ENCODE measurements at regions not wholly inside any gene's neighbourhood (a gene's known extent, or its start where the extent isn't known, plus 50 kb on each side); places are given as distances from the start of the nearest gene placed in this dataset.

DNA sequence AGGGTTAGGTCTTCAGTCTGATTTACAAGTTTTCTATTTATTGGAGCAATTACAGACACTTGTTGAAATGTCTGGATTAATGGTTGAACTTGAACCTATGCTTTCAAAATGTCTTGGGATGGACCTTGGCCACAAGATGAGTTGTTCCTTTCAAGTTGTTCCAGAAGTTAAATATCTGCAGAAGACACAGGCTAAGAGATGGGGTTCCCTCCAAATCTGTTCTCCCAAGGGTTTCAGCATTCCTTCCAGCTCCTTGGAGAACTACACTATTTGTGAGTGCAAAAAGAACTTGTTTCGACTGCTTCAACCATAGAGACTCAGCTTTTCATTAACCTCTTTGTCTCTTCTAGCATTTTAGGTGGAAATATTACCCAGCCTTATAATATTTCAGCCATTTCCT is 189.0 kb upstream of the BLID start:
- Histone ChIP-seq H3K9me3 (ENCODE audit: control extremely low read depth in 1 of 5, control insufficient read depth in 4 of 5, insufficient read depth in 2 of 5, low read depth in 1 of 5, low read length in 4 of 5) (no peaks in the 10 kb centered on the region), H3K4me3 (ENCODE audit: control insufficient read depth in 1 of 7, extremely low read depth in 1 of 7, insufficient read depth in 4 of 7, low read depth in 2 of 7, low read length in 6 of 7) (no peak overlapping the region), H3K36me3 (ENCODE audit: control insufficient read depth in 4 of 4, insufficient read depth in 4 of 4, low read length in 3 of 4) (no peaks in the 10 kb centered on the region), H3K27me3 (replicated peaks in 2 of 5; ENCODE audit: control insufficient read depth in 4 of 5, insufficient read depth in 5 of 5, low read length in 4 of 5) (no peaks in the 10 kb centered on the region), H3K4me1 (ENCODE audit: control extremely low read depth in 1 of 4, control insufficient read depth in 4 of 4, insufficient read depth in 4 of 4, low read length in 3 of 4) (peaks cover 0 to 7% (median 0%) of the 10 kb centered on the region in 4 experiments), H3K27ac (ENCODE audit: insufficient read depth in 1 of 2, low read depth in 1 of 2, low read length in 2 of 2, poor library complexity in 1 of 2, severe bottlenecking in 2 of 2) (no peak overlapping the region)
- POLR2A ChIA-PET = no interaction called here
- 100% methylated on average over 1 of the region's 1 CpG for WGBS (ENCODE audit: insufficient coverage)
- no peak for DNase-seq
- CTCF ChIA-PET = interaction anchor here (1.0 kb wide), 1 partner anchor 12 kb away, joined by 3 read pairs; no protein-coding TSS in a partner anchor

GRCh38 chr11:122304306-122304705 is 188.3 kb upstream of the BLID start:
- no peaks in the 10 kb centered on the region for H3K36me3 ChIP-seq (ENCODE audit: control insufficient read depth in 4 of 4, insufficient read depth in 4 of 4, low read length in 3 of 4)
- H3K4me1 ChIP-seq (ENCODE audit: control extremely low read depth in 1 of 4, control insufficient read depth in 4 of 4, insufficient read depth in 4 of 4, low read length in 3 of 4) = peaks cover 0 to 7% (median 0%) of the 10 kb centered on the region in 4 experiments
- no peaks in the 10 kb centered on the region for H3K27me3 ChIP-seq (replicated peaks in 2 of 5; ENCODE audit: control insufficient read depth in 4 of 5, insufficient read depth in 5 of 5, low read length in 4 of 5)
- H3K27ac ChIP-seq (ENCODE audit: insufficient read depth in 1 of 2, low read depth in 1 of 2, low read length in 2 of 2, poor library complexity in 1 of 2, severe bottlenecking in 2 of 2) = no peak overlapping the region
- CTCF ChIA-PET = no interaction called here
- DNase-seq = peak; percentile 3 to 54 (median 29)
- H3K4me3 ChIP-seq (ENCODE audit: control insufficient read depth in 1 of 7, extremely low read depth in 1 of 7, insufficient read depth in 4 of 7, low read depth in 2 of 7, low read length in 6 of 7) = no peak overlapping the region
- POLR2A ChIA-PET = no interaction called here
- H3K9me3 ChIP-seq (ENCODE audit: control extremely low read depth in 1 of 5, control insufficient read depth in 4 of 5, insufficient read depth in 2 of 5, low read depth in 1 of 5, low read length in 4 of 5) = peaks cover 0 to 2% (median 0%) of the 10 kb centered on the region in 5 experiments
- WGBS (ENCODE audit: insufficient coverage) = 0% methylated on average over 1 of the region's 2 CpGs

DNA sequence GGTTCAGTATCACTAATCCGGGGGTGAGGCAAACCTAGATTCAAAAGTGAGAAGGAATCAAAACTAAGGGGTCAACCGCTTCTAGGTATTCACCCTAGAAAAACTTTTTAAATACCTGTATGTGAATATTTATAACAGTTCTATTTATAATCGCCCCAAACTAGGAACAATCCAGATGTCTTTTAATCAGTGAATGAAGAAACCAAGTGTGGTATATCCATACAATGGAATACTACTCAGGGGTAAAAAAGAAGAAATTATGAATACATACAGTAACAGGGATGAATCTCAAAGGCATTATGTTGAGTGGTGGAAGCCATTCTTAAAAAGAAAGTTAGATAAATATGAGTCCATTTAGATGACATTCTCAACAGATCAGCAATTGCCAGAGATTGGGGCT is 178.0 kb upstream of the BLID start:
- POLR2A ChIA-PET = no interaction called here
- WGBS (ENCODE audit: insufficient coverage) = no CpG with 5 or more reads among the region's 3 CpGs
- Histone ChIP-seq H3K4me3 (ENCODE audit: control insufficient read depth in 1 of 7, extremely low read depth in 1 of 7, insufficient read depth in 4 of 7, low read depth in 2 of 7, low read length in 6 of 7) (no peak overlapping the region), H3K36me3 (ENCODE audit: control insufficient read depth in 4 of 4, insufficient read depth in 4 of 4, low read length in 3 of 4) (no peaks in the 10 kb centered on the region), H3K27ac (ENCODE audit: insufficient read depth in 1 of 2, low read depth in 1 of 2, low read length in 2 of 2, poor library complexity in 1 of 2, severe bottlenecking in 2 of 2) (no peak overlapping the region), H3K9me3 (ENCODE audit: control extremely low read depth in 1 of 5, control insufficient read depth in 4 of 5, insufficient read depth in 2 of 5, low read depth in 1 of 5, low read length in 4 of 5) (peaks cover 0 to 26% (median 6%) of the 10 kb centered on the region in 5 experiments), H3K27me3 (replicated peaks in 2 of 5; ENCODE audit: control insufficient read depth in 4 of 5, insufficient read depth in 5 of 5, low read length in 4 of 5) (no peaks in the 10 kb centered on the region), H3K4me1 (ENCODE audit: control extremely low read depth in 1 of 4, control insufficient read depth in 4 of 4, insufficient read depth in 4 of 4, low read length in 3 of 4) (no peaks in the 10 kb centered on the region)
- CTCF ChIA-PET = interaction anchor here (1.1 to 1.3 kb wide), 2 partner anchors 19 to 212 kb away, joined by 3 to 4 read pairs; no protein-coding TSS in a partner anchor
- DNase-seq = no peak

DNA sequence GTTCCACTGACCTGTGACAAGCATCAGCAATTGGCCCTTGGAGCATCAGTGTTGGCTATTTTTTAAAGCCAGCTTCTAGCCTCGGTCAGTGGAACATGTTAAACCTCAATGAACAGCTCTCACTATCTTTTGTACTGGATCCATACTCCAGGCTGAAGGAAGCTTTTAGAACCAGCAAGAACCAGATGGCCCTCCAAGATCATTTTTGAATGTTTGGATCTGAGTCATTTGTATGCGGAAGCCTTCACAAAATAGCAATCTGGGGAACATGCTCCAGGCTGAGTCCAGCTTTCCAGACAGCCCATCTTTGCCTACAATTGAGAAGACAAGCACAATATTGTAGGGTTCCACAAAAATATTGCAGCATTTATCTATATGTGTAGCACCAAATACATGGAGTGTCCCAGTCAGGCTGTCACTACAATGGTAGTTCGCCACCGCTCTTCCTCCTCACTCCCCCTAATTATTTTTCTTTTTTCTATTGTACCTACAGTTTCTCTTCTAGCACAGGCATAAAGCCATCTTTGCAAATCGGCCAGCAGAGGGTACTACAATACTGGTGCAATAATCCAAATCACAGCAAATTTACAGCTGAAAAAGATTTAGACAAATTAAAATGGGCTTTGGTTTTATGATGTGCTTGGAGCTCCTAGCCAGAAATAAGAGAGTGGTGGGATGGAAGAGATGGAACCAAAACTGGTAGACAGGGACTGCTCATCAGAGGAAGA is 177.4 kb upstream of the BLID start:
- CTCF ChIA-PET = interaction anchor here (1.1 to 1.6 kb wide), 3 partner anchors 10 to 212 kb away, joined by 3 to 7 read pairs (median 4); no protein-coding TSS in a partner anchor

DNA sequence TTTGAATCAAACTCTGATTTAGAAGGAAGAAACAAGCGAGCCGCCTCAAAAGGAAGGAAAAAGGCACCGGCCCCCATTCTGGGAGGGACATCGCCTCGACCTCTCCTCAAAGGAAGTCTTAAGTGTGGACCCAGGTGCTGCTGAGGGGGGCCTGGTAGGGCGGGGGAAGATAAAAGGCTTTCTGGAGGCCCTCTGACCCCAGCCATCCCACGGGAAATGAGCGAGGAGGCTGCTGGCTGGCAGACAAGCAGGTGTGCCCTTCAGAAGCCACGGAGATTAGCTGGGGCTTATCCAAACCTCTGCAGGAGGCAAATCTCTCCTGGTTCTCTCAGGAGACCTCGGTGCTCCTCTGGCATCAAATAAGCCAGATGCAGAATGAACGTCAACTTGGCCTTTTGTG is 171.4 kb upstream of the BLID start:
- Histone ChIP-seq H3K4me1 (ENCODE audit: control extremely low read depth in 1 of 4, control insufficient read depth in 4 of 4, insufficient read depth in 4 of 4, low read length in 3 of 4) (no peaks in the 10 kb centered on the region), H3K4me3 (ENCODE audit: control insufficient read depth in 1 of 7, extremely low read depth in 1 of 7, insufficient read depth in 4 of 7, low read depth in 2 of 7, low read length in 6 of 7) (no peak overlapping the region), H3K36me3 (ENCODE audit: control insufficient read depth in 4 of 4, insufficient read depth in 4 of 4, low read length in 3 of 4) (no peaks in the 10 kb centered on the region), H3K9me3 (ENCODE audit: control extremely low read depth in 1 of 5, control insufficient read depth in 4 of 5, insufficient read depth in 2 of 5, low read depth in 1 of 5, low read length in 4 of 5) (no peaks in the 10 kb centered on the region), H3K27ac (ENCODE audit: insufficient read depth in 1 of 2, low read depth in 1 of 2, low read length in 2 of 2, poor library complexity in 1 of 2, severe bottlenecking in 2 of 2) (no peak overlapping the region), H3K27me3 (replicated peaks in 2 of 5; ENCODE audit: control insufficient read depth in 4 of 5, insufficient read depth in 5 of 5, low read length in 4 of 5) (no peaks in the 10 kb centered on the region)
- POLR2A ChIA-PET = no interaction called here
- DNase-seq = no peak
- 82% methylated on average over 8 of the region's 11 CpGs for WGBS (ENCODE audit: insufficient coverage)
- CTCF ChIA-PET = no interaction called here

More for the DNA sequence above, 177.4 kb upstream of the BLID start:
- DNase-seq = peak; percentile 5 to 26 (median 15)
- POLR2A ChIA-PET = no interaction called here
- Histone ChIP-seq H3K4me1 (ENCODE audit: control extremely low read depth in 1 of 4, control insufficient read depth in 4 of 4, insufficient read depth in 4 of 4, low read length in 3 of 4) (no peaks in the 10 kb centered on the region), H3K4me3 (ENCODE audit: control insufficient read depth in 1 of 7, extremely low read depth in 1 of 7, insufficient read depth in 4 of 7, low read depth in 2 of 7, low read length in 6 of 7) (no peak overlapping the region), H3K27me3 (replicated peaks in 2 of 5; ENCODE audit: control insufficient read depth in 4 of 5, insufficient read depth in 5 of 5, low read length in 4 of 5) (no peaks in the 10 kb centered on the region), H3K27ac (ENCODE audit: insufficient read depth in 1 of 2, low read depth in 1 of 2, low read length in 2 of 2, poor library complexity in 1 of 2, severe bottlenecking in 2 of 2) (no peak overlapping the region), H3K36me3 (ENCODE audit: control insufficient read depth in 4 of 4, insufficient read depth in 4 of 4, low read length in 3 of 4) (no peaks in the 10 kb centered on the region), H3K9me3 (ENCODE audit: control extremely low read depth in 1 of 5, control insufficient read depth in 4 of 5, insufficient read depth in 2 of 5, low read depth in 1 of 5, low read length in 4 of 5) (peaks cover 0 to 20% (median 1%) of the 10 kb centered on the region in 5 experiments)
- 100% methylated on average over 4 of the region's 5 CpGs for WGBS (ENCODE audit: insufficient coverage)

DNA sequence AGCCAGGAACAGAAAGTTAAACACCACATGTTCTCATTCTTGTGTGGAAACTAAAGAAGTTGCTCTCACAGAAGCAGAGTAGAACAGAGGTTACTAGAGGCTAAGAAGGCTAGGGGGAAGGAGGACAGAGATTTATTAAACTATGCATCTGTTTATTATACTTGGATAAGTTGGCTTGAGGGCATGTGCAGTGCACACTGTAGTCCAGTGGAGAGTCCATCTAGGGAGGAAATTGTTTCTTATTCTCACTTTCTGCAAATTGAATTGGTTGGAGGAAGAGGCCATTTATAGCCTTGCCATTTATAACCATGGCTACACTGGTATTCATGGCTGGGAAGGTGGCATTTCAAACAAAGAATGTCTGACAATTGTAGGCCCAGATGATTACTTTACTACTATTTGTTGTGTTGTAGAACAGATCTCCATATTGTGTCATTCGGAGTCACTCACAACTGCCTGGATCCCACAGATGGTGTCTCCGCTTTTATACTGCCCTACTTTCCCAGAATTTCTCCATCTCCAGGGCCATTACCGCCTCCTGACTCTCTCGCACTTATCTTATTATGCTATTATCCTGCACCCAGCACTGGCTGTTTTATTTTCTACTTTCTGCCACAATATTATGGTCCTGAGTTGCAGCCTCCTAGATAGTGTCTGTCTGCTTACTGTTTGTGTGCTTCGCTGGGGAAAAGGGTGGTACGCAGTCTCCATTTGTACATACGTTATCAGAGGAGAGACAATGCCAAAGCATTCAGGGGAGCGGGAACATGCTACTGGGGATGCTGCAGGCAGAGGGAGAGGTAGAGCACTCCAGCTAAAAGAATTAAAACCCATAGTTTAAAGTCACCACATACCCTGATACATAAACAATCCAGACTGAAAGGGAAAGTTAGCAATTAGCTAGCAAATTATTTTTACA is 169.3 kb upstream of the BLID start:
- no peaks in the 10 kb centered on the region for H3K27me3 ChIP-seq (replicated peaks in 2 of 5; ENCODE audit: control insufficient read depth in 4 of 5, insufficient read depth in 5 of 5, low read length in 4 of 5)
- no peak overlapping the region for H3K27ac ChIP-seq (ENCODE audit: insufficient read depth in 1 of 2, low read depth in 1 of 2, low read length in 2 of 2, poor library complexity in 1 of 2, severe bottlenecking in 2 of 2)
- H3K4me1 ChIP-seq (ENCODE audit: control extremely low read depth in 1 of 4, control insufficient read depth in 4 of 4, insufficient read depth in 4 of 4, low read length in 3 of 4) = no peaks in the 10 kb centered on the region
- no peak overlapping the region for H3K4me3 ChIP-seq (ENCODE audit: control insufficient read depth in 1 of 7, extremely low read depth in 1 of 7, insufficient read depth in 4 of 7, low read depth in 2 of 7, low read length in 6 of 7)
- no peak for DNase-seq
- ChIA-PET CTCF (interaction anchor here (1.1 kb wide), 1 partner anchor 18 kb away, joined by 3 read pairs; no protein-coding TSS in a partner anchor), POLR2A (no interaction called here)
- no peaks in the 10 kb centered on the region for H3K9me3 ChIP-seq (ENCODE audit: control extremely low read depth in 1 of 5, control insufficient read depth in 4 of 5, insufficient read depth in 2 of 5, low read depth in 1 of 5, low read length in 4 of 5)
- no peaks in the 10 kb centered on the region for H3K36me3 ChIP-seq (ENCODE audit: control insufficient read depth in 4 of 4, insufficient read depth in 4 of 4, low read length in 3 of 4)
- 94% methylated on average over 6 of the region's 8 CpGs for WGBS (ENCODE audit: insufficient coverage)

- no peak overlapping the region for H3K4me3 ChIP-seq (ENCODE audit: control insufficient read depth in 1 of 7, extremely low read depth in 1 of 7, insufficient read depth in 4 of 7, low read depth in 2 of 7, low read length in 6 of 7)
- ChIA-PET POLR2A (no interaction called here), CTCF (no interaction called here)
- H3K27me3 ChIP-seq (replicated peaks in 2 of 5; ENCODE audit: control insufficient read depth in 4 of 5, insufficient read depth in 5 of 5, low read length in 4 of 5) = no peaks in the 10 kb centered on the region
- 83% methylated on average over 2 of the region's 5 CpGs for WGBS (ENCODE audit: insufficient coverage)
- H3K4me1 ChIP-seq (ENCODE audit: control extremely low read depth in 1 of 4, control insufficient read depth in 4 of 4, insufficient read depth in 4 of 4, low read length in 3 of 4) = no peaks in the 10 kb centered on the region
- no peak for DNase-seq
- H3K9me3 ChIP-seq (ENCODE audit: control extremely low read depth in 1 of 5, control insufficient read depth in 4 of 5, insufficient read depth in 2 of 5, low read depth in 1 of 5, low read length in 4 of 5) = no peaks in the 10 kb centered on the region
- H3K27ac ChIP-seq (ENCODE audit: insufficient read depth in 1 of 2, low read depth in 1 of 2, low read length in 2 of 2, poor library complexity in 1 of 2, severe bottlenecking in 2 of 2) = no peak overlapping the region
- H3K36me3 ChIP-seq (ENCODE audit: control insufficient read depth in 4 of 4, insufficient read depth in 4 of 4, low read length in 3 of 4) = no peaks in the 10 kb centered on the region
Observed at GRCh38 chr11:122280870-122281269, 164.9 kb upstream of the BLID start.

All from common myeloid progenitor, CD34-positive (primary cell).